IMR-90 (cell line): ENCODE measurements at regions not wholly inside any gene's neighbourhood (a gene's known extent, or its start where the extent isn't known, plus 50 kb on each side); places are given as distances from the start of the nearest gene placed in this dataset.
A peak's percentile ranks its signal among the peaks of the same experiment; 100 is the strongest.

Source experiments
- ATAC-seq: fragments of 200-7000 bp; cut with Tn5 transposase; 2 replicates; pipeline ENCODE4 v1.9.1; 2020; ENCODE audit warnings: low read depth, mild to moderate bottlenecking, moderate library complexity
- BruUV-seq: library from RNA; stranded (reverse); fragments of 400-500 nt; replicated peaks from 2 replicates; lab custom pipeline; 2021; lab: Mats Ljungman, UMichigan
- CTCF ChIA-PET: fragments of 300-600 bp; formaldehyde crosslinking; extraction: SDS; loops from one replicate; lab custom pipeline; 2021; ENCODE audit warnings: antibody characterized with exemption; lab: Yijun Ruan, JAX
- POLR2A ChIA-PET: fragments of 300-600 bp; sonication (Branson Sonifier 250); formaldehyde crosslinking; loops from one replicate; lab custom pipeline; 2022; ENCODE audit warnings: antibody characterized with exemption; ENCODE audit not compliant: unreplicated experiment; lab: Charles Lee
- DNase-seq: peaks from one replicate; pipeline ENCODE4 v3.0.0; 2013
- H2AFZ ChIP-seq: replicated peaks from 2 replicates; pipeline ENCODE3; 2013; ENCODE audit warnings: low read length, mild to moderate bottlenecking; ENCODE audit not compliant: poor library complexity
- H2AK5ac ChIP-seq: 2 replicates; pipeline ENCODE4 v1.6.1; 2013; ENCODE audit warnings: low read depth, low read length, inconsistent platforms
- H2AK9ac ChIP-seq: replicated peaks from 2 replicates; pipeline ENCODE3; 2013; ENCODE audit warnings: mild to moderate bottlenecking, low read depth, low read length, moderate library complexity; ENCODE audit not compliant: poor library complexity
- H2BK120ac ChIP-seq: 2 replicates; pipeline ENCODE4 v1.6.1; 2013; ENCODE audit warnings: low read depth, low read length, inconsistent platforms
- H2BK15ac ChIP-seq: 3 replicates; pipeline ENCODE4 v1.6.1; 2013; ENCODE audit warnings: low read depth, low read length, inconsistent platforms
- H2BK20ac ChIP-seq: 2 replicates; pipeline ENCODE4 v1.6.1; 2013; ENCODE audit warnings: low read depth, mild to moderate bottlenecking, inconsistent platforms, low read length, moderate library complexity
- H2BK5ac ChIP-seq: 2 replicates; pipeline ENCODE4 v1.6.1; 2013; ENCODE audit warnings: mild to moderate bottlenecking, low read depth, low read length, inconsistent platforms; ENCODE audit not compliant: poor library complexity, severe bottlenecking
- H3K14ac ChIP-seq: replicated peaks from 2 replicates; pipeline ENCODE4 v1.6.1; 2013; ENCODE audit warnings: low read depth, low read length, inconsistent platforms
- H3K18ac ChIP-seq: 2 replicates; pipeline ENCODE4 v1.6.1; 2013; ENCODE audit warnings: low read depth, low read length, control low read depth
- H3K23ac ChIP-seq: 2 replicates; pipeline ENCODE4 v1.6.1; 2013; ENCODE audit warnings: low read depth, low read length, inconsistent platforms
- H3K27ac ChIP-seq: 2 replicates; pipeline ENCODE4 v1.5.1; 2013; ENCODE audit warnings: mild to moderate bottlenecking, control low read depth, low read length; ENCODE audit not compliant: insufficient read depth
- H3K27me3 ChIP-seq: 2 replicates; pipeline ENCODE4 v1.6.1; 2013; ENCODE audit warnings: low read length; ENCODE audit not compliant: control insufficient read depth, insufficient read depth
- H3K36me3 ChIP-seq: 2 replicates; pipeline ENCODE4 v1.6.1; 2013; ENCODE audit warnings: low read length, mixed read lengths; ENCODE audit not compliant: control insufficient read depth, insufficient read depth
- H3K4ac ChIP-seq: 2 replicates; pipeline ENCODE4 v1.6.1; 2013; ENCODE audit warnings: low read depth, low read length, inconsistent platforms
- H3K4me1 ChIP-seq: 2 replicates; pipeline ENCODE4 v1.6.1; 2013; ENCODE audit warnings: low read length, mixed read lengths; ENCODE audit not compliant: control insufficient read depth, insufficient read depth
- H3K4me2 ChIP-seq: 2 replicates; pipeline ENCODE4 v1.6.1; 2013; ENCODE audit warnings: low read depth, mild to moderate bottlenecking, control low read depth, low read length, moderate library complexity
- H3K4me3 ChIP-seq: 2 replicates; pipeline ENCODE4 v1.5.1; 2013; ENCODE audit warnings: low read depth, mild to moderate bottlenecking, control low read depth, low read length, moderate library complexity; ENCODE audit not compliant: insufficient read depth
- H3K56ac ChIP-seq: 2 replicates; pipeline ENCODE4 v1.6.1; 2013; ENCODE audit warnings: low read length, inconsistent platforms; ENCODE audit not compliant: insufficient read depth; ENCODE audit errors: extremely low read depth
- H3K79me1 ChIP-seq, 2 experiments: 2 replicates each; pipeline ENCODE4 v1.6.1; 2013; ENCODE audit warnings: low read length in 2 of 2, inconsistent platforms in 1 of 2, low read depth in 1 of 2
- H3K9ac ChIP-seq: 2 replicates; pipeline ENCODE4 v1.6.1; 2013; ENCODE audit warnings: low read depth, low read length, control low read depth
- H3K9me1 ChIP-seq: 2 replicates; pipeline ENCODE4 v1.6.1; 2013; ENCODE audit warnings: low read length, inconsistent platforms; ENCODE audit not compliant: insufficient read depth
- H3K9me3 ChIP-seq: 2 replicates; pipeline ENCODE4 v1.6.1; 2013; ENCODE audit warnings: low read length; ENCODE audit not compliant: control insufficient read depth, insufficient read depth
- H4K20me1 ChIP-seq: 2 replicates; pipeline ENCODE4 v1.6.1; 2013; ENCODE audit warnings: low read length, inconsistent platforms; ENCODE audit not compliant: insufficient read depth
- H4K5ac ChIP-seq: 2 replicates; pipeline ENCODE4 v1.6.1; 2013; ENCODE audit warnings: mild to moderate bottlenecking, low read depth, low read length, control low read depth
- H4K8ac ChIP-seq, 2 experiments: 2 replicates each; pipeline ENCODE4 v1.6.1; 2013; ENCODE audit warnings: low read depth in 2 of 2, low read length in 2 of 2, control low read depth in 1 of 2, inconsistent platforms in 1 of 2
- H4K91ac ChIP-seq: 2 replicates; pipeline ENCODE4 v1.6.1; 2013; ENCODE audit warnings: low read depth, low read length, inconsistent platforms; ENCODE audit not compliant: insufficient read depth
- ELK1 ChIP-seq: fragments of 150-350 bp; IDR thresholded peaks from 2 replicates; pipeline ENCODE4 v1.6.1; 2016; ENCODE audit warnings: low read depth, mild to moderate bottlenecking, low read length, moderate library complexity, borderline replicate concordance
- FOS ChIP-seq: fragments of 150-350 bp; IDR thresholded peaks from 2 replicates; pipeline ENCODE4 v1.6.1; 2016; ENCODE audit warnings: low read depth, low read length
- MAFK ChIP-seq: IDR thresholded peaks from 2 replicates; pipeline ENCODE4 v1.6.1; 2012; ENCODE audit warnings: low read depth, low read length, improper control_type of control experiment
- MAZ ChIP-seq: IDR thresholded peaks from 2 replicates; pipeline ENCODE4 v1.6.1; 2012; ENCODE audit warnings: low read depth, mild to moderate bottlenecking, low read length, improper control_type of control experiment, moderate library complexity, borderline replicate concordance
- RAD21 ChIP-seq: IDR thresholded peaks from 2 replicates; pipeline ENCODE4 v1.6.1; 2012; ENCODE audit warnings: low read length, improper control_type of control experiment
- RFX5 ChIP-seq: IDR thresholded peaks from 2 replicates; pipeline ENCODE4 v1.8.0; 2012; ENCODE audit warnings: low read depth, mild to moderate bottlenecking, low read length, moderate library complexity
- WGBS, 2 experiments: methylation state at CpG; one replicate each; pipeline versions ENCODE4 v1.1.5 to v1.1.7; 2013; ENCODE audit warnings: missing lambda C conversion rate in 2 of 2; ENCODE audit not compliant: insufficient read length in 1 of 2; ENCODE audit errors: extremely low coverage in 2 of 2; 5-methylcytosine and 5-hydroxymethylcytosine counted together
- dilution Hi-C: fragments of 300-500 bp; cut with HindIII; formaldehyde crosslinking; loops from one replicate; pipeline ENCODE4 v1.14.3; 2018; ENCODE audit warnings: low sequenced_read_pairs; ENCODE audit not compliant: unreplicated experiment
- in situ Hi-C: fragments of 300-500 bp; cut with MboI; formaldehyde crosslinking; loops from 3 replicates; pipeline ENCODE4 v1.14.3; 2019; ENCODE audit warnings: low sequenced_read_pairs, inconsistent platforms, mixed read lengths
- intact Hi-C: fragments of 100-400 bp; cut with micrococcal nuclease; formaldehyde crosslinking; loops from 2 replicates; pipeline ENCODE4 v1.10.0; 2022

GRCh38 chr2:150716186-150716585 lies 228.7 kb upstream of the RND3 start:
- H3K4me2 ChIP-seq = no peak overlapping the region; the same call in 1 of the 2 replicates
- no peak overlapping the region for H3K4ac ChIP-seq
- CTCF ChIA-PET = no interaction called here
- H3K79me1 ChIP-seq = no peaks in the 10 kb centered on the region
- DNase-seq = no peak
- no peak for TF ChIP-seq MAZ
- TF ChIP-seq ELK1 = no peak
- no peak for TF ChIP-seq RAD21
- TF ChIP-seq MAFK = no peak
- no peak for TF ChIP-seq RFX5
- no peak for TF ChIP-seq FOS
- no peak overlapping the region for H3K56ac ChIP-seq
- H3K27ac ChIP-seq = no peak overlapping the region
- H2AK5ac ChIP-seq = no peak overlapping the region
- intact Hi-C loops = loop anchor here (10.0 kb wide), 1 partner anchor 319 kb away; no protein-coding TSS in a partner anchor
- H2BK15ac ChIP-seq = no peak overlapping the region
- no peaks in the 10 kb centered on the region for H3K9me1 ChIP-seq
- BruUV-seq = no TSS peak
- H4K5ac ChIP-seq = no peak overlapping the region
- no peak overlapping the region for H2BK5ac ChIP-seq
- no peak overlapping the region for H2BK20ac ChIP-seq
- H3K23ac ChIP-seq = no peak overlapping the region
- no peak overlapping the region for H4K8ac ChIP-seq
- H2AFZ ChIP-seq = no peak overlapping the region
- H3K27me3 ChIP-seq = no peaks in the 10 kb centered on the region
- in situ Hi-C loops = no loop called here
- no peak overlapping the region for H3K9ac ChIP-seq
- peak overlapping the region; percentile 20; the same call in 1 of the 2 replicates for H3K18ac ChIP-seq
- no peak overlapping the region for H3K4me3 ChIP-seq
- dilution Hi-C loops = no loop called here
- no peak overlapping the region for H2BK120ac ChIP-seq
- no peaks in the 10 kb centered on the region for H4K20me1 ChIP-seq
- H3K36me3 ChIP-seq = no peaks in the 10 kb centered on the region
- peak; percentile 73 for ATAC-seq
- no peak overlapping the region for H4K91ac ChIP-seq
- no CpG with 5 or more reads among the region's 1 CpG for WGBS, 2 experiments
- no peak overlapping the region for H3K14ac ChIP-seq
- peaks cover 3% of the 10 kb centered on the region; the same call in 1 of the 2 replicates for H3K4me1 ChIP-seq
- no peaks in the 10 kb centered on the region for H3K9me3 ChIP-seq
- H2AK9ac ChIP-seq = no peak overlapping the region
- POLR2A ChIA-PET = no interaction called here
